Activated CD8-positive, alpha-beta T cell treated with anti-CD3 and anti-CD28 coated beads, Interleukin-2, amount 10 ng/mL, durations not matched to agents 7 days and 5 days (primary cell): ENCODE measurements at regions not wholly inside any gene's neighbourhood (a gene's known extent, or its start where the extent isn't known, plus 50 kb on each side); places are given as distances from the start of the nearest gene placed in this dataset.
"Not testable (repeated sequence)": the region's sequence is repeated elsewhere in the genome, so short reads cannot be mapped to it uniquely, and the experiment has no call there.

Experiments used
- ATAC-seq: fragments of 150-1000 bp; cut with Tn5 transposase; one replicate; pipeline ENCODE4 v1.10.0; 2021; ENCODE audit warnings: moderate library complexity
- CTCF ChIA-PET: fragments of 350-600 bp; sonication (Branson Sonifier 250); formaldehyde crosslinking; loops from one replicate; lab custom pipeline; 2021; ENCODE audit warnings: antibody characterized with exemption; lab: Charles Lee
- POLR2A ChIA-PET: fragments of 350-600 bp; sonication (Branson Sonifier 250); formaldehyde crosslinking; loops from one replicate; lab custom pipeline; 2021; ENCODE audit warnings: antibody characterized with exemption; lab: Charles Lee
- DNase-seq: peaks from one replicate; pipeline ENCODE4 v3.0.0-alpha.2; 2020
- H3K27ac Mint-ChIP-seq: one replicate; pipeline ENCODE4 v1.8.0; 2021; ENCODE audit warnings: mild to moderate bottlenecking, mixed read lengths
- H3K27me3 Mint-ChIP-seq: one replicate; pipeline ENCODE4 v1.8.0; 2021; ENCODE audit warnings: low read depth, mixed read lengths
- H3K36me3 Mint-ChIP-seq: one replicate; pipeline ENCODE4 v1.8.0; 2021; ENCODE audit warnings: low read depth, mixed read lengths
- H3K4me1 Mint-ChIP-seq: one replicate; pipeline ENCODE4 v1.8.0; 2021; ENCODE audit warnings: low read depth, mixed read lengths
- H3K4me3 Mint-ChIP-seq: one replicate; pipeline ENCODE4 v1.8.0; 2021; ENCODE audit warnings: mild to moderate bottlenecking, mixed read lengths
- H3K9me3 Mint-ChIP-seq: one replicate; pipeline ENCODE4 v1.8.0; 2022; ENCODE audit warnings: mixed read lengths; ENCODE audit not compliant: insufficient read depth

GRCh38 chr6:71211799-71212198 is 76.8 kb upstream of the OGFRL1 start:
- CTCF ChIA-PET, result no interaction called here
- DNase-seq (no peak), ATAC-seq (no peak)
- H3K27ac Mint-ChIP-seq, result no peak overlapping the region
- no peaks in the 10 kb centered on the region for H3K36me3 Mint-ChIP-seq
- POLR2A ChIA-PET, result no interaction called here
- H3K27me3 Mint-ChIP-seq, result peaks cover 7% of the 10 kb centered on the region
- H3K9me3 Mint-ChIP-seq, result no peaks in the 10 kb centered on the region
- H3K4me1 Mint-ChIP-seq, result no peaks in the 10 kb centered on the region
- no peak overlapping the region for H3K4me3 Mint-ChIP-seq

DNA sequence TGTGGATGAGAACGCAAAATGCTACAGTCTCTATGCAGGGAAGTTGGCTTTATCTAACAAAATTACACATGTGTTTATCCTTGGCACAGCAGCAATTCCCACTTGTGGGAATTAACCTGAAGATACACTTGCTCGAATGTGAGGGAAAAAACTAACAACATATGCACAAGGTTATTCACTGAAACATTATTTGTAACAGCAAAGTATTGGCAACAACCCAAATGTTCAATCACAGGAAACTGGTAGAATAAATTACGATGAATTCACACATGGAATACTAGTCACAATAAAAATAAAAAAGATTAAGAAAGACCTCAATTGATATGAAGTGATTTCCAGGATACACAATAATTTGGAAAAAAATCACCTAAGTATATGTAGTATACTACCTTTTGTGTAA is 68.1 kb upstream of the OGFRL1 start:
- Mint-ChIP-seq H3K27me3 (peaks cover 3% of the 10 kb centered on the region), H3K36me3 (no peaks in the 10 kb centered on the region), H3K4me1 (no peaks in the 10 kb centered on the region), H3K4me3 (no peak overlapping the region), H3K27ac (no peak overlapping the region), H3K9me3 (no peaks in the 10 kb centered on the region)
- ChIA-PET POLR2A (no interaction called here), CTCF (no interaction called here)
- DNase-seq (no peak), ATAC-seq (no peak)

GRCh38 chr6:71222671-71223070 is 65.9 kb upstream of the OGFRL1 start:
- no peak for DNase-seq
- peaks cover 4% of the 10 kb centered on the region for H3K4me1 Mint-ChIP-seq
- CTCF ChIA-PET, result no interaction called here
- POLR2A ChIA-PET, result no interaction called here
- no peaks in the 10 kb centered on the region for H3K9me3 Mint-ChIP-seq
- H3K4me3 Mint-ChIP-seq, result no peak overlapping the region
- ATAC-seq, result no peak
- no peaks in the 10 kb centered on the region for H3K36me3 Mint-ChIP-seq
- no peak overlapping the region for H3K27ac Mint-ChIP-seq
- H3K27me3 Mint-ChIP-seq, result peaks cover 6% of the 10 kb centered on the region

GRCh38 chr6:71224011-71224410 is 64.6 kb upstream of the OGFRL1 start:
- Mint-ChIP-seq H3K9me3 (no peaks in the 10 kb centered on the region), H3K27ac (no peak overlapping the region), H3K27me3 (peaks cover 6% of the 10 kb centered on the region), H3K4me1 (peaks cover 13% of the 10 kb centered on the region), H3K4me3 (no peak overlapping the region), H3K36me3 (no peaks in the 10 kb centered on the region)
- ChIA-PET POLR2A (no interaction called here), CTCF (no interaction called here)
- no peak for DNase-seq
- no peak for ATAC-seq

DNA sequence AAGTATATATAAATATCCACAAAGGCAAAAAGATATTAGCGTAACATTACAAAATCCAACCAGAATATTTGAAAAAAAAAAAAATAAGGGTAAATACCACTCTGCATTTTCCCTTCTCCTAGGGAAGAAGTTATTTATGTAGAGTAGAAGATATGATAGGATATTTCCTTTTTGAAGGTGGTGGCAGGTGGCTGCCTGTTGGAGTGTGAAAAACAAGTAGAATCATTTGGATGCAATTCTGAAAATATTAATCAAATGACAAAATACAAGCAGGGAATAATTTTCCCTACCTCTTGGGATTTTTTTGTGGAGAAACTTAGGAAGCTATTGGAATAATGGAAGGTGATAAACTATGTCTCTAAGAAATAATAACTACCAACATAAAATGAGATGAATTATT is 62.5 kb upstream of the OGFRL1 start:
- Mint-ChIP-seq H3K4me3 (no peak overlapping the region), H3K27me3 (peaks cover 6% of the 10 kb centered on the region), H3K36me3 (no peaks in the 10 kb centered on the region), H3K27ac (no peak overlapping the region), H3K9me3 (no peaks in the 10 kb centered on the region), H3K4me1 (peaks cover 21% of the 10 kb centered on the region)
- ChIA-PET CTCF (no interaction called here), POLR2A (no interaction called here)
- ATAC-seq (no peak), DNase-seq (no peak)

GRCh38 chr6:71228461-71229041 is 60.1 kb upstream of the OGFRL1 start:
- POLR2A ChIA-PET, result interaction anchor here (0.9 kb wide), 1 partner anchor 60 kb away, joined by 3 read pairs; the partner anchor contains the start of gene OGFRL1
- H3K36me3 Mint-ChIP-seq, result no peaks in the 10 kb centered on the region
- H3K9me3 Mint-ChIP-seq, result no peaks in the 10 kb centered on the region
- no peak for DNase-seq
- H3K4me1 Mint-ChIP-seq, result peaks cover 21% of the 10 kb centered on the region
- peak; percentile 53 for ATAC-seq
- H3K4me3 Mint-ChIP-seq, result no peak overlapping the region
- peak overlapping the region; percentile 17 for H3K27ac Mint-ChIP-seq
- CTCF ChIA-PET, result no interaction called here
- peaks cover 4% of the 10 kb centered on the region for H3K27me3 Mint-ChIP-seq

GRCh38 chr6:71229477-71229876 is 59.1 kb upstream of the OGFRL1 start:
- Mint-ChIP-seq H3K4me1 (peaks cover 21% of the 10 kb centered on the region), H3K27ac (no peak overlapping the region), H3K27me3 (peaks cover 4% of the 10 kb centered on the region), H3K9me3 (no peaks in the 10 kb centered on the region), H3K36me3 (no peaks in the 10 kb centered on the region), H3K4me3 (no peak overlapping the region)
- ChIA-PET POLR2A (no interaction called here), CTCF (interaction anchor here (0.5 kb wide), 1 partner anchor 118 kb away, joined by 3 read pairs; no protein-coding TSS in a partner anchor)
- DNase-seq, result no peak
- no peak for ATAC-seq

GRCh38 chr6:71232890-71233289 is 55.7 kb upstream of the OGFRL1 start:
- POLR2A ChIA-PET, H3K27me3 Mint-ChIP-seq, H3K4me3 Mint-ChIP-seq, H3K9me3 Mint-ChIP-seq, ATAC-seq, DNase-seq, CTCF ChIA-PET, H3K36me3 Mint-ChIP-seq, H3K27ac Mint-ChIP-seq: not testable (repeated sequence)
- H3K4me1 Mint-ChIP-seq, result peaks cover 15% of the 10 kb centered on the region

GRCh38 chr6:71236926-71237434 is 51.6 kb upstream of the OGFRL1 start:
- no peaks in the 10 kb centered on the region for H3K4me1 Mint-ChIP-seq
- no peaks in the 10 kb centered on the region for H3K9me3 Mint-ChIP-seq
- H3K36me3 Mint-ChIP-seq, result no peaks in the 10 kb centered on the region
- CTCF ChIA-PET, result no interaction called here
- no peak for ATAC-seq
- no peak for DNase-seq
- no peak overlapping the region for H3K4me3 Mint-ChIP-seq
- peaks cover 12% of the 10 kb centered on the region for H3K27me3 Mint-ChIP-seq
- POLR2A ChIA-PET, result no interaction called here
- no peak overlapping the region for H3K27ac Mint-ChIP-seq

- ChIA-PET CTCF (no interaction called here), POLR2A (no interaction called here)
- DNase-seq (no peak), ATAC-seq (no peak)
- Mint-ChIP-seq H3K9me3 (no peaks in the 10 kb centered on the region), H3K36me3 (no peaks in the 10 kb centered on the region), H3K4me3 (no peak overlapping the region), H3K27ac (no peak overlapping the region), H3K27me3 (peaks cover 15% of the 10 kb centered on the region), H3K4me1 (no peaks in the 10 kb centered on the region)
These were observed 50.3 kb upstream of the OGFRL1 start for GRCh38 chr6:71238351-71238750.
